ENCODE measurements at regions not wholly inside any gene's neighbourhood (a gene's known extent, or its start where the extent isn't known, plus 50 kb on each side); places are given as distances from the start of the nearest gene placed in this dataset.

- Histone ChIP-seq H3K4me1 (peaks cover 0 to 5% (median 0%) of the 10 kb centered on the region in 4 donors), H3K36me3 (no peaks in the 10 kb centered on the region), H3K9me3 (no peaks in the 10 kb centered on the region), H3K4me3 (no peak overlapping the region), H3K27ac (no peak overlapping the region), H3K27me3 (no peaks in the 10 kb centered on the region)
- intact Hi-C loops (cut with DNase I; ENCODE audit: low total_unique reads), result no loop called here
- no peak for DNase-seq
- 71 to 87% (median 82%) methylated on average over 5 of the region's 5 CpGs for WGBS, 5 donors
- no peak for TF ChIP-seq POLR2A (IDR thresholded peaks at IDR 0.05)
- TF ChIP-seq POLR2AphosphoS5 (IDR thresholded peaks at IDR 0.05), result no peak
- TF ChIP-seq CTCF (IDR thresholded peaks at IDR 0.05), result no peak
- TF ChIP-seq EP300 (IDR thresholded peaks at IDR 0.05), result no peak
These were observed 78.4 kb upstream of the CDH11 start for GRCh38 chr16:65200156-65200773.

GRCh38 chr16:65196420-65197075 lies 74.7 kb upstream of the CDH11 start:
- no peak overlapping the region for H3K27ac ChIP-seq
- peak in 1 of 2 donors; percentile 48 for DNase-seq
- no peak for TF ChIP-seq CTCF (IDR thresholded peaks at IDR 0.05)
- TF ChIP-seq POLR2A (IDR thresholded peaks at IDR 0.05), result no peak
- WGBS, 5 donors, result 35 to 52% (median 42%) methylated on average over 6 of the region's 6 CpGs
- no peaks in the 10 kb centered on the region for H3K36me3 ChIP-seq
- no peaks in the 10 kb centered on the region for H3K27me3 ChIP-seq
- no peaks in the 10 kb centered on the region for H3K9me3 ChIP-seq
- intact Hi-C loops (cut with DNase I; ENCODE audit: low total_unique reads), result no loop called here
- H3K4me3 ChIP-seq, result no peak overlapping the region
- peaks cover 0 to 5% (median 0%) of the 10 kb centered on the region in 4 donors for H3K4me1 ChIP-seq

- WGBS, 5 donors, result 24 to 54% (median 43%) methylated on average over 2 of the region's 2 CpGs
- H3K4me1 ChIP-seq, result peaks cover 0 to 5% (median 0%) of the 10 kb centered on the region in 4 donors
- H3K4me3 ChIP-seq, result no peak overlapping the region
- intact Hi-C loops (cut with DNase I; ENCODE audit: low total_unique reads), result no loop called here
- no peaks in the 10 kb centered on the region for H3K27me3 ChIP-seq
- DNase-seq, result no peak
- H3K27ac ChIP-seq, result no peak overlapping the region
- H3K9me3 ChIP-seq, result no peaks in the 10 kb centered on the region
- no peaks in the 10 kb centered on the region for H3K36me3 ChIP-seq
- TF ChIP-seq POLR2AphosphoS5 (IDR thresholded peaks at IDR 0.05), result no peak
- no peak for TF ChIP-seq EP300 (IDR thresholded peaks at IDR 0.05)
- TF ChIP-seq POLR2A (IDR thresholded peaks at IDR 0.05), result no peak
- TF ChIP-seq CTCF (IDR thresholded peaks at IDR 0.05), result no peak
These were observed 74.1 kb upstream of the CDH11 start for GRCh38 chr16:65195998-65196397.

- no peaks in the 10 kb centered on the region for H3K9me3 ChIP-seq
- no peaks in the 10 kb centered on the region for H3K4me1 ChIP-seq
- intact Hi-C loops (cut with DNase I; ENCODE audit: low total_unique reads), result no loop called here
- WGBS, 5 donors, result 50 to 72% (median 57%) methylated on average over 3 of the region's 3 CpGs
- TF ChIP-seq CTCF (IDR thresholded peaks at IDR 0.05), result no peak
- TF ChIP-seq POLR2A (IDR thresholded peaks at IDR 0.05), result no peak
- TF ChIP-seq POLR2AphosphoS5 (IDR thresholded peaks at IDR 0.05), result no peak
- no peak for TF ChIP-seq EP300 (IDR thresholded peaks at IDR 0.05)
- H3K27ac ChIP-seq, result no peak overlapping the region
- no peak overlapping the region for H3K4me3 ChIP-seq
- no peaks in the 10 kb centered on the region for H3K36me3 ChIP-seq
- peak in 1 of 2 donors; percentile 33 for DNase-seq
- no peaks in the 10 kb centered on the region for H3K27me3 ChIP-seq
These were observed 63.4 kb upstream of the CDH11 start for GRCh38 chr16:65185241-65185778.
